Kidney (tissue), 13 donors: ENCODE measurements at regions not wholly inside any gene's neighbourhood (a gene's known extent, or its start where the extent isn't known, plus 50 kb on each side); places are given as distances from the start of the nearest gene placed in this dataset.

Source experiments
- DNase-seq, 5 donors: peaks; one replicate each; pipeline ENCODE4 v3.0.0-alpha.2; 2013 to 2020
- FAIRE-seq: peaks from 2 replicates; lab custom pipeline; 2012; peaks lifted over from hg19 to GRCh38; lab: Jason Lieb, UNC
- H3K27ac ChIP-seq, 2 donors: one replicate each; pipeline ENCODE4 v1.7.0; 2013; ENCODE audit warnings: low read depth in 2 of 2, low read length in 2 of 2, inconsistent platforms in 1 of 2
- H3K27me3 ChIP-seq: one replicate; pipeline ENCODE4 v1.7.1; 2013; ENCODE audit warnings: low read length, inconsistent platforms; ENCODE audit not compliant: control insufficient read depth, insufficient read depth
- H3K36me3 ChIP-seq, 3 donors: one replicate each; pipeline versions ENCODE4 v1.7.0 to v1.7.1; 2013; ENCODE audit warnings: low read length in 3 of 3, control low read depth in 1 of 3, inconsistent platforms in 1 of 3; ENCODE audit not compliant: insufficient read depth in 3 of 3, control insufficient read depth in 2 of 3
- H3K4me1 ChIP-seq, 3 donors: one replicate each; pipeline versions ENCODE4 v1.7.0 to v1.7.1; 2013; ENCODE audit warnings: low read length in 3 of 3, inconsistent platforms in 1 of 3, low read depth in 1 of 3; ENCODE audit not compliant: control insufficient read depth in 2 of 3, insufficient read depth in 2 of 3
- H3K4me3 ChIP-seq, 3 donors: one replicate each; pipeline versions ENCODE4 v1.7.0 to v1.8.1; 2013; ENCODE audit warnings: low read length in 3 of 3, control low read depth in 1 of 3, inconsistent platforms in 1 of 3
- H3K9ac ChIP-seq, 3 donors: one replicate each; pipeline versions ENCODE4 v1.7.0 to v1.7.1; 2013; ENCODE audit warnings: low read length in 3 of 3, control low read depth in 1 of 3, inconsistent platforms in 1 of 3
- H3K9me3 ChIP-seq, 3 donors: one replicate each; pipeline versions ENCODE4 v1.7.0 to v1.7.1; 2013; ENCODE audit warnings: low read length in 3 of 3, control low read depth in 1 of 3, inconsistent platforms in 1 of 3; ENCODE audit not compliant: control insufficient read depth in 2 of 3, insufficient read depth in 1 of 3
- intact Hi-C: fragments of 100-400 bp; cut with DNase I; formaldehyde crosslinking; loops from one replicate; pipeline ENCODE4 v1.11.1; 2022
- TF ChIP-seq, protein P1 (sequence below): IDR thresholded peaks from 3 replicates; pipeline ENCODE4 v1.5.1; 2012; ENCODE audit warnings: mild to moderate bottlenecking, moderate library complexity, borderline replicate concordance; ENCODE audit not compliant: insufficient read depth; ENCODE audit errors: extremely low read depth
- donor health status: control.
- donor health status: control.
- donor health status: control.
- donor health status: control.
- donor health status: control.
- donor health status: DM: yes; HTN: yes; CAD: no.
- donor health status: Normal renal cell carcinoma (clear cell type).

DNA sequence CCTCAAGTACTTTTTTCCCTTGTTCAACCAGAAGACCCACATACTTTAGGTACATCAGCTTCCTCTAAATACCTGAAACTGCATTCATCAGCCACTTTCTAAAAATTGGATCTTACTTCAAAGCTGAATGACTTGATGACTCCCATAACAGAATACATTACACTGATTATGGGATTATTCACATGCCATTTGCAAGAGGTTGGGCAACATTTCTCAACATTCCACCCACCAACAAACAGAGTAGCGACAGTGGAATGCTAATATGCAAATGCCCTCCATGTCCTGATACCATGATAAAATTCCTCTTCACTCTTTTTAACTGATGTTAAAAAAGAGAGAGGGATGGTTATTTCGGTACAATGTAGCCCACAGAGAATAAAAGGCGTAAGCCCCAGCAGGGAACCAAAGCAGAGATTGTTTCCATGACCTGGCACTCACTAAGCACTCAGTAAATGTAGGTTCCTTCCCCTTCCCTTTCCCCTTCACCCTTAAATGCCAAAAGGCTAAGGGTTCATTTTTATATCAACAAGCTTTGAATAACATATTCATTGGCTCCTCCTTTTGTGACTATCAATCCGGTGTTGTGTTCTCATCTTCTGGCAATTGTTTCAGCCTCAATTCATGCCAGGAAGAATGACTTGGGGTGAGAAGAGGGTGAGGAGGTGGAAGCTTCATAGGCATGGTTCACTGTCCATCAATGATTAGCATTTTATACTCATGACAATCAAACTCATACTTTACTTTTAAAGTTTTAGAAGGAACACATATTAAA, 317.2 kb downstream of the DHX15 start:
- no peak for FAIRE-seq
- Histone ChIP-seq H3K36me3 (no peaks in the 10 kb centered on the region), H3K27me3 (no peaks in the 10 kb centered on the region), H3K9ac (no peak overlapping the region), H3K4me1 (no peaks in the 10 kb centered on the region), H3K4me3 (no peak overlapping the region), H3K9me3 (no peaks in the 10 kb centered on the region), H3K27ac (no peak overlapping the region)
- intact Hi-C loops: no loop called here
- DNase-seq: no peak
- TF ChIP-seq, protein P1, sequence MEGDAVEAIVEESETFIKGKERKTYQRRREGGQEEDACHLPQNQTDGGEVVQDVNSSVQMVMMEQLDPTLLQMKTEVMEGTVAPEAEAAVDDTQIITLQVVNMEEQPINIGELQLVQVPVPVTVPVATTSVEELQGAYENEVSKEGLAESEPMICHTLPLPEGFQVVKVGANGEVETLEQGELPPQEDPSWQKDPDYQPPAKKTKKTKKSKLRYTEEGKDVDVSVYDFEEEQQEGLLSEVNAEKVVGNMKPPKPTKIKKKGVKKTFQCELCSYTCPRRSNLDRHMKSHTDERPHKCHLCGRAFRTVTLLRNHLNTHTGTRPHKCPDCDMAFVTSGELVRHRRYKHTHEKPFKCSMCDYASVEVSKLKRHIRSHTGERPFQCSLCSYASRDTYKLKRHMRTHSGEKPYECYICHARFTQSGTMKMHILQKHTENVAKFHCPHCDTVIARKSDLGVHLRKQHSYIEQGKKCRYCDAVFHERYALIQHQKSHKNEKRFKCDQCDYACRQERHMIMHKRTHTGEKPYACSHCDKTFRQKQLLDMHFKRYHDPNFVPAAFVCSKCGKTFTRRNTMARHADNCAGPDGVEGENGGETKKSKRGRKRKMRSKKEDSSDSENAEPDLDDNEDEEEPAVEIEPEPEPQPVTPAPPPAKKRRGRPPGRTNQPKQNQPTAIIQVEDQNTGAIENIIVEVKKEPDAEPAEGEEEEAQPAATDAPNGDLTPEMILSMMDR: no peak

DNA sequence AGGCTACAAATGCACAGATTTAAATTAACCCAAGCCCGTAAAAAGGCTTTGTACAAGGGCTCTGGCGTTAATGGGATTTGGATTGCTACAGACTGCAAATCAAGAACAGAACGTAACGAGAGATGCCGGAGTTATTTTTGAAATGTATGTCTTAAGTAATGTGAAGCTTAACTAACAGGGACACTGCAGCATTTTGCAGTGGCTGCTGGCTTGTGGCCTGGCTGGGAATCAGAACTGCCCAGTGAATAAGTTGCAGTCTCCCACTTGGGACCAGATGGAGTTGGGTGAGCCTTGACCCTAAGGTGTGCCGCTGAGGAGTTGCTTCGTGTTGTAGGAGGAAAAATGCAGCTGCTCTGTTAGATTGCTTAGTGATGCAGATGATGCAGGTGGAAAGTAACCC, 318.4 kb downstream of the DHX15 start:
- DNase-seq: no peak
- TF ChIP-seq, protein P1: no peak
- intact Hi-C loops: no loop called here
- H3K36me3 ChIP-seq: no peaks in the 10 kb centered on the region
- no peaks in the 10 kb centered on the region for H3K9me3 ChIP-seq
- H3K4me3 ChIP-seq: no peak overlapping the region
- H3K9ac ChIP-seq: no peak overlapping the region
- no peaks in the 10 kb centered on the region for H3K27me3 ChIP-seq
- FAIRE-seq: no peak
- no peak overlapping the region for H3K27ac ChIP-seq
- H3K4me1 ChIP-seq: no peaks in the 10 kb centered on the region

DNA sequence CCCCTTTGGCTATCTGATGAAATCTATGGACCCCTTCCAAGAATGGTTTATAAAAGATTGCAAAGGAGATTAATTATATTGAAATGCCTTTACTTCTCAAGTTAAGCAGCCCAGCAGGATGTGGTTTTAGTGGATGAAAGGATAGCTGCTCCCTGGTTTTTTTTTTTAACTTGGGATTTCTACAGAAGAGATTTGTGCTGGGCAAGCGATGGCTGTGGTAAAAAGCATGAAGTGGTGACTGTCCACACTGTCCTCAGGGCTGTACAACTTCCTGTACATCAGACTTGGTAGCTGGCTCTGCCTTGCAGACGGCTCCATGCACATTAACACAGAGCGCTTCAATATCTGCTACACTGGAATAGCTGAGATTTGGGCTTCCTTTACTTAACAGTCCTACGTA, 321.7 kb downstream of the DHX15 start:
- TF ChIP-seq, protein P1: no peak
- no peak overlapping the region for H3K9ac ChIP-seq
- no peaks in the 10 kb centered on the region for H3K9me3 ChIP-seq
- FAIRE-seq (no peak), DNase-seq (no peak)
- no peak overlapping the region for H3K27ac ChIP-seq
- no peaks in the 10 kb centered on the region for H3K4me1 ChIP-seq
- H3K27me3 ChIP-seq: no peaks in the 10 kb centered on the region
- intact Hi-C loops: no loop called here
- no peaks in the 10 kb centered on the region for H3K36me3 ChIP-seq
- H3K4me3 ChIP-seq: no peak overlapping the region
